ENCODE measurements at regions not wholly inside any gene's neighbourhood (a gene's known extent, or its start where the extent isn't known, plus 50 kb on each side); places are given as distances from the start of the nearest gene placed in this dataset.

GRCh38 chr2:239669899-239670460 is 269.2 kb upstream of the HDAC4 start (continued):
- TF ChIP-seq CTCF (conservative IDR thresholded peaks at IDR 0.05; ENCODE audit: low read depth in 2 of 2) (no peak), NANOG (IDR thresholded peaks at IDR 0.05; ENCODE audit: borderline replicate concordance) (no peak)

- peaks cover 5% of the 10 kb centered on the region; the same call in 2 of the 3 replicates for H3K9me3 Mint-ChIP-seq
- Histone ChIP-seq H3K4me3 (no peak overlapping the region), H3K4me1 (ENCODE audit: insufficient read depth) (no peaks in the 10 kb centered on the region), H2AFZ (no peak overlapping the region), H3K27me3 (ENCODE audit: insufficient read depth) (no peaks in the 10 kb centered on the region), H4K20me1 (replicated peaks; ENCODE audit: insufficient read depth) (no peaks in the 10 kb centered on the region), H3K9me2 (ENCODE audit: insufficient read depth) (no peaks in the 10 kb centered on the region), H3F3A (replicated peaks; ENCODE audit: low read depth) (no peaks in the 10 kb centered on the region), H3K79me2 (replicated peaks; ENCODE audit: insufficient read depth) (no peaks in the 10 kb centered on the region), H3K4me2 (no peak overlapping the region), H3K36me3 (ENCODE audit: insufficient read depth) (no peaks in the 10 kb centered on the region), H3K27ac (ENCODE audit: low read depth) (no peak overlapping the region)
- H3K4me1 Mint-ChIP-seq: no peaks in the 10 kb centered on the region
- DNase-seq (ENCODE audit: low spot score) (peak; percentile 16), ATAC-seq (peak; percentile 76)
- peaks cover 6% of the 10 kb centered on the region for H3K27me3 Mint-ChIP-seq (ENCODE audit: insufficient read depth, low read depth, poor library complexity)
- TF ChIP-seq EZH2 (IDR thresholded peaks at IDR 0.05; ENCODE audit: low read depth, unreplicated experiment) (no peak), CTCF (conservative IDR thresholded peaks at IDR 0.05; ENCODE audit: low read depth in 2 of 2) (0 out of 4 replicates have a peak, but pooled peaks of 1 of the 2 experiments have one; percentile 15)
- H3K27ac Mint-ChIP-seq: peak overlapping the region; percentile 78; the same call in 1 of the 2 replicates
- no peak overlapping the region for H3K4me3 Mint-ChIP-seq
- H3K36me3 Mint-ChIP-seq (ENCODE audit: low read depth): no peaks in the 10 kb centered on the region; the same call in 2 of the 3 replicates
Measured at GRCh38 chr2:239669181-239669898, 268.5 kb upstream of the HDAC4 start.

- no peaks in the 10 kb centered on the region for H3K4me1 ChIP-seq (ENCODE audit: insufficient read depth)
- no peak for ATAC-seq
- H3F3A ChIP-seq (replicated peaks; ENCODE audit: low read depth): no peaks in the 10 kb centered on the region
- no peak overlapping the region for H3K27ac ChIP-seq (ENCODE audit: low read depth)
- H3K36me3 ChIP-seq (ENCODE audit: insufficient read depth): no peaks in the 10 kb centered on the region
- H3K4me2 ChIP-seq: no peak overlapping the region
- no peaks in the 10 kb centered on the region for H4K20me1 ChIP-seq (replicated peaks; ENCODE audit: insufficient read depth)
- H3K27me3 Mint-ChIP-seq (ENCODE audit: insufficient read depth, low read depth, poor library complexity): peaks cover 7% of the 10 kb centered on the region
- H3K9me3 Mint-ChIP-seq: peaks cover 5% of the 10 kb centered on the region; the same call in 2 of the 3 replicates
- H3K27ac Mint-ChIP-seq: no peak overlapping the region
- no peaks in the 10 kb centered on the region for H3K36me3 Mint-ChIP-seq (ENCODE audit: low read depth)
- no peaks in the 10 kb centered on the region for H3K27me3 ChIP-seq (ENCODE audit: insufficient read depth)
- no peak overlapping the region for H2AFZ ChIP-seq
- no peak for DNase-seq (ENCODE audit: low spot score)
- H3K4me1 Mint-ChIP-seq: no peaks in the 10 kb centered on the region
- H3K9me2 ChIP-seq (ENCODE audit: insufficient read depth): no peaks in the 10 kb centered on the region
- H3K4me3 ChIP-seq: no peak overlapping the region
- no peaks in the 10 kb centered on the region for H3K79me2 ChIP-seq (replicated peaks; ENCODE audit: insufficient read depth)
- H3K4me3 Mint-ChIP-seq: no peak overlapping the region
- TF ChIP-seq POLR2AphosphoS5 (IDR thresholded peaks at IDR 0.05; ENCODE audit: low read depth) (no peak), ZNF331 (CRISPR knock-in tag; IDR thresholded peaks at IDR 0.05; ENCODE audit: low read depth) (no peak), CTCF (conservative IDR thresholded peaks at IDR 0.05; ENCODE audit: low read depth in 2 of 2) (no peak)
Measured at GRCh38 chr2:239668651-239669050, 267.8 kb upstream of the HDAC4 start.
